ENCODE measurements at regions not wholly inside any gene's neighbourhood (a gene's known extent, or its start where the extent isn't known, plus 50 kb on each side); places are given as distances from the start of the nearest gene placed in this dataset.

GRCh38 chr11:81495699-81496292 lies 1237.9 kb downstream of the FAM181B start:
- TF ChIP-seq POLR2A (IDR thresholded peaks at IDR 0.05) = no peak
- TF ChIP-seq CTCF (IDR thresholded peaks at IDR 0.05) = no peak
